Upper lobe of left lung (tissue), 6 donors: ENCODE measurements at regions not wholly inside any gene's neighbourhood (a gene's known extent, or its start where the extent isn't known, plus 50 kb on each side); places are given as distances from the start of the nearest gene placed in this dataset.
A peak's percentile ranks its signal among the peaks of the same experiment; 100 is the strongest.

Source experiments
- ATAC-seq, 2 donors: fragments of 200-7000 bp; cut with Tn5 transposase; one replicate each; pipeline ENCODE4 v1.9.1; 2022; ENCODE audit warnings: mild to moderate bottlenecking in 2 of 2, moderate library complexity in 2 of 2; ENCODE audit not compliant: low FRiP score in 2 of 2
- DNase-seq, 2 donors: peaks; one replicate each; pipeline ENCODE4 v3.0.0-alpha.2; 2019 to 2020
- H3K27ac ChIP-seq, 4 donors: fragments of 200-600 bp; sonication (generic); one replicate each; pipeline ENCODE4 v1.5.1; 2016 to 2019
- H3K27me3 ChIP-seq, 4 donors: fragments of 200-600 bp; sonication (generic); one replicate each; pipeline ENCODE4 v1.5.1; 2017 to 2019
- H3K36me3 ChIP-seq, 4 donors: fragments of 200-600 bp; sonication (generic); one replicate each; pipeline ENCODE4 v1.5.1; 2016 to 2019
- H3K4me1 ChIP-seq, 4 donors: fragments of 200-600 bp; sonication (generic); one replicate each; pipeline ENCODE4 v1.5.1; 2018 to 2019
- H3K4me3 ChIP-seq, 4 donors: fragments of 200-600 bp; sonication (generic); one replicate each; pipeline ENCODE4 v1.5.1; 2017 to 2019; ENCODE audit warnings: mild to moderate bottlenecking in 2 of 4, moderate library complexity in 1 of 4
- H3K9me3 ChIP-seq, 4 donors: fragments of 200-600 bp; sonication (generic); one replicate each; pipeline ENCODE4 v1.5.1; 2018 to 2019
- EP300 ChIP-seq, 4 donors: sonication (generic); formaldehyde crosslinking; IDR thresholded peaks; one replicate each; pipeline ENCODE4 v1.5.1; 2017; ENCODE audit warnings: antibody characterized with exemption in 4 of 4, control low read depth in 2 of 4
- POLR2A ChIP-seq, 4 donors: fragments of 450-650 bp; IDR thresholded peaks; one replicate each; pipeline ENCODE4 v1.5.1; 2016 to 2017; ENCODE audit warnings: antibody characterized with exemption in 4 of 4, mild to moderate bottlenecking in 2 of 4
- POLR2AphosphoS5 ChIP-seq, 2 donors: sonication (generic); formaldehyde crosslinking; IDR thresholded peaks; one replicate each; pipeline ENCODE4 v1.5.1; 2017; ENCODE audit warnings: antibody characterized with exemption in 2 of 2
- WGBS, 2 donors: methylation state at CpG; one replicate each; pipeline ENCODE4 v1.1.5; 2017 to 2018; 5-methylcytosine and 5-hydroxymethylcytosine counted together
- TF ChIP-seq, protein P1 (sequence below), 6 experiments: fragments of 450-650 bp in 4 of 6; fragments of 200-600 bp in 2 of 6; sonication (generic) in 2 of 6; IDR thresholded peaks; one replicate each; pipeline ENCODE4 v1.5.1; 2016 to 2019; ENCODE audit warnings: antibody characterized with exemption in 6 of 6
- donor health status: DM: no; HTN: no; CAD: no; lungs with moderate emphysema.
- donor health status: DM: no; HTN: yes; CAD: no; lungs with severe emphysema.

DNA sequence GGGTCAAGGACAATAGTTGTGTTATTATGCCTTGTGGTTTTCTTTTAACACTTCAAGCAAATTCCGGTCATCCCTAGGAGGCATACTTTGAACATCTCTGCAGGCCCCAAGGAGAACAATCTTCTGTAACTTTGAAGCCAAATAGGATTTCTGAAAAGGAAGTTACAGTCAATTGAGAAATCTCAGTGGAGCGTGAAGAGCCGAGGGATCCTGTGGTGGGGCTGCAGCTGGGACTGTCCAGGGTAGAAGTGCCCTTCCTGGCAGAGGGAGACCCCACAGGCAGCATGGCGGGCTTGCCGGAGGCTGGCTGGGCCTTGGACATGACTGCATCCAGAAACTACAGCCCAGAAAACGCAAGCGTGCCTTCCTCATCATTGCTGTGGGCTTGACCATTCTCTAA, 179.7 kb downstream of the PTPN20 start:
- WGBS, 2 donors = 72 to 78% methylated on average over 7 of the region's 7 CpGs
- Histone ChIP-seq H3K36me3 (no peaks in the 10 kb centered on the region), H3K27ac (no peak overlapping the region), H3K27me3 (no peaks in the 10 kb centered on the region), H3K4me1 (no peaks in the 10 kb centered on the region), H3K4me3 (no peak overlapping the region), H3K9me3 (no peaks in the 10 kb centered on the region)
- ATAC-seq = no peak
- TF ChIP-seq POLR2A (IDR thresholded peaks at IDR 0.05) = no peak
- TF ChIP-seq, protein P1, sequence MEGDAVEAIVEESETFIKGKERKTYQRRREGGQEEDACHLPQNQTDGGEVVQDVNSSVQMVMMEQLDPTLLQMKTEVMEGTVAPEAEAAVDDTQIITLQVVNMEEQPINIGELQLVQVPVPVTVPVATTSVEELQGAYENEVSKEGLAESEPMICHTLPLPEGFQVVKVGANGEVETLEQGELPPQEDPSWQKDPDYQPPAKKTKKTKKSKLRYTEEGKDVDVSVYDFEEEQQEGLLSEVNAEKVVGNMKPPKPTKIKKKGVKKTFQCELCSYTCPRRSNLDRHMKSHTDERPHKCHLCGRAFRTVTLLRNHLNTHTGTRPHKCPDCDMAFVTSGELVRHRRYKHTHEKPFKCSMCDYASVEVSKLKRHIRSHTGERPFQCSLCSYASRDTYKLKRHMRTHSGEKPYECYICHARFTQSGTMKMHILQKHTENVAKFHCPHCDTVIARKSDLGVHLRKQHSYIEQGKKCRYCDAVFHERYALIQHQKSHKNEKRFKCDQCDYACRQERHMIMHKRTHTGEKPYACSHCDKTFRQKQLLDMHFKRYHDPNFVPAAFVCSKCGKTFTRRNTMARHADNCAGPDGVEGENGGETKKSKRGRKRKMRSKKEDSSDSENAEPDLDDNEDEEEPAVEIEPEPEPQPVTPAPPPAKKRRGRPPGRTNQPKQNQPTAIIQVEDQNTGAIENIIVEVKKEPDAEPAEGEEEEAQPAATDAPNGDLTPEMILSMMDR (IDR thresholded peaks at IDR 0.05) = no peak
- no peak for TF ChIP-seq EP300 (IDR thresholded peaks at IDR 0.05)
- no peak for TF ChIP-seq POLR2AphosphoS5 (IDR thresholded peaks at IDR 0.05)
- peak in 1 of 2 donors; percentile 36 for DNase-seq

DNA sequence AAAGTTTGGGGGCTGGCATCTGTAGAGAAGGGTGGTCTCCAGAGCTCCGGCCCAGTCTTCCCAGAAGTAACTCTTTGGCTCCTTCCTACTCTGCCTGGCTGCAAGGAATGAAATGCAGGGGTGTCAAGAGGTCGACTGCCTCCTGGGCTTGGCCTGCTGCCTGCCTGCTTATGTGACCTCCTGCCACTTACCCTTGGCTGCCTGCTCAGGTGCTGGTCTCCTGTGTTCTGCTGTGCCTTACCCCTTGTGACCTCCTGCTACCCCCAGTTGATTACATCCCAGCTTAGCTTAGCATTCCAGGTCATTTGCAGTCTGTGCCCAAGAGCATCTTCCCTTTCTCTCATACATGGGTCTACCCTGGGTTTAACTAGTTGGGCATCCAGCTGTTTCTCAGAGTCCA, 180.2 kb downstream of the PTPN20 start:
- no peak for DNase-seq
- 72 to 80% methylated on average over 2 of the region's 2 CpGs for WGBS, 2 donors

DNA sequence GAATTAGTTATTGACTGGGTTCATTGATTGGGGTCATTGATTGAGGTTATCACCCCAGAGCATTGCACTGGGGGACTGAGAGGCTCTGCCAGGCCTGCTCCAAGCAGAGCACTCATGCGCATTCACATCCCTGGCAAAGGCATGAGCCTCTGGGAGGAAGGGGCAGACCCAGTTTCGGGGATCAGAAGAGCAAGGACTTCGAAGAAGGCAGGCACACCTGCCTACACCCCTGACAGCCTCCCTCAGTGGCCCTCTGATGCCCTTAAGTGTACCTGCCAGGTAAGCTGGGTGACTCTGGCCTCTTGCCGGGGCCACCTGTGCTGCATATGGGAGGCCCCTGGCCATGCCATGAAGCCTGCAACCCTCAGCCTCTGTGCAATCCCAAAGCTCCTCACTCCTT, 181.1 kb downstream of the PTPN20 start:
- WGBS, 2 donors = 80 to 98% methylated on average over 1 to 4 of the region's 4 CpGs
- DNase-seq = no peak
- Histone ChIP-seq H3K9me3 (no peaks in the 10 kb centered on the region), H3K27ac (no peak overlapping the region), H3K27me3 (no peaks in the 10 kb centered on the region), H3K4me3 (no peak overlapping the region), H3K4me1 (no peaks in the 10 kb centered on the region), H3K36me3 (no peaks in the 10 kb centered on the region)
- peak in 1 of 2 donors; percentile 7 for ATAC-seq
- TF ChIP-seq EP300 (IDR thresholded peaks at IDR 0.05) = no peak
- TF ChIP-seq POLR2AphosphoS5 (IDR thresholded peaks at IDR 0.05) = no peak
- TF ChIP-seq, protein P1 (IDR thresholded peaks at IDR 0.05) = no peak
- TF ChIP-seq POLR2A (IDR thresholded peaks at IDR 0.05) = no peak

More for the DNA sequence above, 180.2 kb downstream of the PTPN20 start:
- Histone ChIP-seq H3K9me3 (no peaks in the 10 kb centered on the region), H3K4me1 (no peaks in the 10 kb centered on the region), H3K36me3 (no peaks in the 10 kb centered on the region), H3K27ac (no peak overlapping the region), H3K27me3 (no peaks in the 10 kb centered on the region), H3K4me3 (no peak overlapping the region)
- no peak for ATAC-seq
- TF ChIP-seq POLR2AphosphoS5 (IDR thresholded peaks at IDR 0.05) = no peak
- TF ChIP-seq POLR2A (IDR thresholded peaks at IDR 0.05) = no peak
- TF ChIP-seq, protein P1 (IDR thresholded peaks at IDR 0.05) = no peak
- TF ChIP-seq EP300 (IDR thresholded peaks at IDR 0.05) = no peak

DNA sequence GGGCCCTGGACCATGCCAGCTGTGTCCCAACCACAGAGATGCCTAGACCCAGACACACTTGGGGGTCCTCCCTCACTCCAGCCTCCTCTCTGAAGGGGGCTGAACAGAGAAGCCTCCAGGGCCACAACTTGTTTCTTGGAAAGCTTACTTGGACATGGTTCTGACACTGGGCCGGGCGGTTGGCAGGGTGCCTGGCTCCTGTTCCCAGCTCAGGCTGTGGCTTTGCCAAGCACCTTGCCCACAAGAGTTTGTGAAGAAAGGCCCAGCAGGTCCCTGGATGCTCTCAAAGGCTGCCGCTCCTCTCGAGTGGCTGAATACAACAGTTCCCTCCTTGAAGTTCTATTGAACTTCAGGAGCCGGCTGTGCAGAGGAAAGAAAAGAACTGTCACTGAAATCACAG, 181.6 kb downstream of the PTPN20 start:
- Histone ChIP-seq H3K4me3 (no peak overlapping the region), H3K27me3 (no peaks in the 10 kb centered on the region), H3K27ac (no peak overlapping the region), H3K4me1 (no peaks in the 10 kb centered on the region), H3K36me3 (no peaks in the 10 kb centered on the region), H3K9me3 (no peaks in the 10 kb centered on the region)
- TF ChIP-seq POLR2A (IDR thresholded peaks at IDR 0.05) (no peak), EP300 (IDR thresholded peaks at IDR 0.05) (no peak), POLR2AphosphoS5 (IDR thresholded peaks at IDR 0.05) (no peak)
- TF ChIP-seq, protein P1 (IDR thresholded peaks at IDR 0.05) = no peak
- WGBS, 2 donors = 54 to 89% methylated on average over 1 to 5 of the region's 5 CpGs
- peak; percentile 61 to 78 for DNase-seq
- ATAC-seq = no peak

DNA sequence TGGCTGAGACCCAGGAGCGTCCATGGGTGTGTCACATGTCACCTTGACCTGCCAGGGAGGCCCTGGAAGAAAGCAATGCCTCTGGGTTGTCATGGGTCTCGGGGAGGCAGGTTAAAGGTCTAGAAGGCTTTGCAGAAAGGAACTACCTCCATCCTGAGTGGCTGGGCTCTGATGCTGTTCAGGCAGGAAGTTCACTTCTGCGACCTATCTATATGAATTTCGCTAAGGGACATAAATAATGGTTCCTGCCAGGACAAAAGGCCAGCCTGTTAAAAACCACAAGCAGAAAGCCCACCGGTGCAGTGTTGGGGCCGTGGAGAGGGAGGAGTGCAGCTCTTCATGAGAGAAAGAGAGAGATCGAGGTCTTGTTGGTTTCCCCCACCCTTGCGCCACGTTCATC, 182.9 kb downstream of the PTPN20 start:
- Histone ChIP-seq H3K27me3 (no peaks in the 10 kb centered on the region), H3K4me3 (no peak overlapping the region), H3K4me1 (no peaks in the 10 kb centered on the region), H3K36me3 (no peaks in the 10 kb centered on the region), H3K27ac (no peak overlapping the region), H3K9me3 (no peaks in the 10 kb centered on the region)
- no peak for ATAC-seq
- TF ChIP-seq EP300 (IDR thresholded peaks at IDR 0.05) (no peak), POLR2AphosphoS5 (IDR thresholded peaks at IDR 0.05) (no peak), POLR2A (IDR thresholded peaks at IDR 0.05) (no peak)
- TF ChIP-seq, protein P1 (IDR thresholded peaks at IDR 0.05) = no peak
- WGBS, 2 donors = 66 to 68% methylated on average over 7 to 9 of the region's 9 CpGs
- no peak for DNase-seq
